Naive B cell (primary cell): ENCODE measurements at regions not wholly inside any gene's neighbourhood (a gene's known extent, or its start where the extent isn't known, plus 50 kb on each side); places are given as distances from the start of the nearest gene placed in this dataset.

Source experiments
- ATAC-seq, 2 donors: fragments of 150-1000 bp; cut with Tn5 transposase; 2 replicates each; pipeline ENCODE4 v1.10.0; 2021; ENCODE audit warnings: low read depth in 2 of 2, mild to moderate bottlenecking in 2 of 2, moderate library complexity in 2 of 2
- DNase-seq: peaks from one replicate; pipeline ENCODE4 v3.0.0; 2022
- H3K27ac Mint-ChIP-seq, 6 donors: one replicate each; pipeline ENCODE4 v1.8.0; 2020 to 2022; ENCODE audit warnings: mild to moderate bottlenecking in 6 of 6, mixed read lengths in 6 of 6, moderate library complexity in 5 of 6, inconsistent platforms in 2 of 6
- H3K27me3 Mint-ChIP-seq, 3 donors: one replicate each; pipeline ENCODE4 v1.8.0; 2021 to 2022; ENCODE audit warnings: mixed read lengths in 3 of 3, mild to moderate bottlenecking in 1 of 3
- H3K36me3 Mint-ChIP-seq, 2 donors: one replicate each; pipeline ENCODE4 v1.8.0; 2020 to 2022; ENCODE audit warnings: mixed read lengths in 2 of 2, inconsistent platforms in 1 of 2, mild to moderate bottlenecking in 1 of 2
- H3K4me1 Mint-ChIP-seq, 3 donors: one replicate each; pipeline ENCODE4 v1.8.0; 2020 to 2022; ENCODE audit warnings: mixed read lengths in 3 of 3, inconsistent platforms in 1 of 3, mild to moderate bottlenecking in 1 of 3, moderate library complexity in 1 of 3
- H3K4me3 Mint-ChIP-seq, 8 donors: one replicate each; pipeline ENCODE4 v1.8.0; 2020 to 2022; ENCODE audit warnings: mild to moderate bottlenecking in 8 of 8, mixed read lengths in 8 of 8, moderate library complexity in 8 of 8, inconsistent platforms in 2 of 8
- H3K9me3 Mint-ChIP-seq, 7 donors: one replicate each; pipeline ENCODE4 v1.8.0; 2020 to 2022; ENCODE audit warnings: mixed read lengths in 7 of 7, mild to moderate bottlenecking in 5 of 7, inconsistent platforms in 2 of 7, moderate library complexity in 1 of 7

GRCh38 chr1:70909262-70909822 lies 138.3 kb downstream of the PTGER3 start:
- H3K9me3 Mint-ChIP-seq: peaks cover 0 to 6% (median 3%) of the 10 kb centered on the region in 7 donors
- no peaks in the 10 kb centered on the region for H3K27me3 Mint-ChIP-seq
- no peaks in the 10 kb centered on the region for H3K4me1 Mint-ChIP-seq
- no peak overlapping the region for H3K27ac Mint-ChIP-seq
- H3K4me3 Mint-ChIP-seq: no peak overlapping the region
- H3K36me3 Mint-ChIP-seq: no peaks in the 10 kb centered on the region
- no peak for DNase-seq
- ATAC-seq: no peak

- ATAC-seq: no peak
- no peaks in the 10 kb centered on the region for H3K36me3 Mint-ChIP-seq
- no peaks in the 10 kb centered on the region for H3K27me3 Mint-ChIP-seq
- no peak overlapping the region for H3K27ac Mint-ChIP-seq
- H3K4me3 Mint-ChIP-seq: no peak overlapping the region
- H3K4me1 Mint-ChIP-seq: no peaks in the 10 kb centered on the region
- no peak for DNase-seq
- peaks cover 0 to 6% (median 0%) of the 10 kb centered on the region in 7 donors for H3K9me3 Mint-ChIP-seq
Observed at GRCh38 chr1:70910013-70910412, 137.6 kb downstream of the PTGER3 start.

- ATAC-seq (no peak), DNase-seq (no peak)
- Mint-ChIP-seq H3K36me3 (no peaks in the 10 kb centered on the region), H3K4me1 (no peaks in the 10 kb centered on the region), H3K9me3 (peaks cover 0 to 6% (median 0%) of the 10 kb centered on the region in 7 donors), H3K4me3 (no peak overlapping the region), H3K27ac (no peak overlapping the region), H3K27me3 (no peaks in the 10 kb centered on the region)
Observed at GRCh38 chr1:70911861-70912260, 135.8 kb downstream of the PTGER3 start.

- Mint-ChIP-seq H3K27ac (no peak overlapping the region), H3K27me3 (no peaks in the 10 kb centered on the region), H3K4me1 (no peaks in the 10 kb centered on the region), H3K4me3 (no peak overlapping the region), H3K9me3 (peaks cover 0 to 6% (median 0%) of the 10 kb centered on the region in 7 donors), H3K36me3 (no peaks in the 10 kb centered on the region)
- DNase-seq (no peak), ATAC-seq (no peak)
Observed at GRCh38 chr1:70914224-70914623, 133.4 kb downstream of the PTGER3 start.

- Mint-ChIP-seq H3K36me3 (no peaks in the 10 kb centered on the region), H3K4me1 (no peaks in the 10 kb centered on the region), H3K27ac (no peak overlapping the region), H3K27me3 (no peaks in the 10 kb centered on the region), H3K4me3 (no peak overlapping the region), H3K9me3 (peaks cover 0 to 6% (median 0%) of the 10 kb centered on the region in 7 donors)
- DNase-seq (no peak), ATAC-seq (no peak)
Observed at GRCh38 chr1:70915258-70916033, 132.2 kb downstream of the PTGER3 start.

GRCh38 chr1:70916034-70916427 lies 131.6 kb downstream of the PTGER3 start:
- no peaks in the 10 kb centered on the region for H3K27me3 Mint-ChIP-seq
- peaks cover 0 to 6% (median 3%) of the 10 kb centered on the region in 7 donors for H3K9me3 Mint-ChIP-seq
- no peaks in the 10 kb centered on the region for H3K36me3 Mint-ChIP-seq

GRCh38 chr1:70919706-70920323 lies 127.8 kb downstream of the PTGER3 start:
- Mint-ChIP-seq H3K36me3 (peaks cover 0 to 6% of the 10 kb centered on the region in 2 donors), H3K9me3 (peaks cover 3 to 22% (median 7%) of the 10 kb centered on the region in 7 donors), H3K4me1 (no peaks in the 10 kb centered on the region), H3K4me3 (no peak overlapping the region), H3K27ac (no peak overlapping the region), H3K27me3 (no peaks in the 10 kb centered on the region)
- ATAC-seq (no peak), DNase-seq (no peak)

More at GRCh38 chr1:70916034-70916427, 131.6 kb downstream of the PTGER3 start:
- DNase-seq: no peak
- Mint-ChIP-seq H3K4me1 (no peaks in the 10 kb centered on the region), H3K27ac (no peak overlapping the region), H3K4me3 (no peak overlapping the region)
- ATAC-seq: no peak
